BLaER1 treated with 17β-estradiol and CSF1 and Interleukin-3, amounts not matched to agents 10 nM and 100 nM (cell line): ENCODE measurements at regions not wholly inside any gene's neighbourhood (a gene's known extent, or its start where the extent isn't known, plus 50 kb on each side); places are given as distances from the start of the nearest gene placed in this dataset.

Experiments
- H3K27ac ChIP-seq, 11 experiments: shearing (Covaris generic); formaldehyde crosslinking; 2 replicates each; pipeline ENCODE4 v1.8.1; 2022
- H3K27me3 ChIP-seq, 11 experiments: shearing (Covaris generic); formaldehyde crosslinking; 2 replicates each; pipeline ENCODE4 v1.8.1; 2022
- H3K36me3 ChIP-seq, 11 experiments: shearing (Covaris generic); formaldehyde crosslinking; 2 replicates each; pipeline ENCODE4 v1.8.1; 2022
- H3K4me1 ChIP-seq, 10 experiments: shearing (Covaris generic); formaldehyde crosslinking; 2 replicates each; pipeline ENCODE4 v1.8.1; 2022
- H3K4me2 ChIP-seq, 11 experiments: shearing (Covaris generic); formaldehyde crosslinking; 2 replicates each; pipeline ENCODE4 v1.8.1; 2022
- H3K4me3 ChIP-seq, 10 experiments: shearing (Covaris generic); formaldehyde crosslinking; 2 replicates each; pipeline ENCODE4 v1.8.1; 2022
- H3K9ac ChIP-seq, 11 experiments: shearing (Covaris generic); formaldehyde crosslinking; 2 replicates each; pipeline ENCODE4 v1.8.1; 2022
- H3K9me3 ChIP-seq, 11 experiments: shearing (Covaris generic); formaldehyde crosslinking; replicated peaks in 1 of 11; 2 replicates each; pipeline ENCODE4 v1.8.1; 2022
- H4K20me1 ChIP-seq, 11 experiments: shearing (Covaris generic); formaldehyde crosslinking; 2 replicates each; pipeline ENCODE4 v1.8.1; 2022
- Cebpa-rat ChIP-seq, 11 experiments: shearing (Covaris generic); IDR thresholded peaks; 2 replicates each; pipeline ENCODE4 v1.8.1; 2022

DNA sequence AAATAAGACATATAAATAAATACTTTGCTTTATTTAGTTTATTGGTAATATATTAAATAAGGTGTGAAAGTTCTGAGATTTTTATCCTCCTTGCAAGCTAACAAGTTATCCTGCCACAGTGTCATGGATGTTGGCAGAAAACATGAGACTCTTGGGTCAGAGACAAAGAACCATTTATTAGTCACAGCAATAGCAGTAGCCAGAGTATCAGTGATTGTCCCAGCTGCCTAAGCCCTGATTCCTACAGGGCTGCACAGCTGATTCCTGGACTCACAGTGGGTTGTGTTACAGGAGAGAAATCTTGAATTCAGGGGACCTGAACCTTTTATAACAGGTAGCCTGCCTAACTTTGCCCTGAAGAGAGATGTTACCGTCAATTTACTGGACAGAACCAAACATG lies 304.5 kb upstream of the ZNF608 start:
- no peaks in the 10 kb centered on the region for H3K36me3 ChIP-seq
- no peak for TF ChIP-seq Cebpa-rat (IDR thresholded peaks at IDR 0.05)
- H3K4me2 ChIP-seq, result no peak overlapping the region
- H3K4me1 ChIP-seq, result peaks cover 0 to 5% (median 2%) of the 10 kb centered on the region in 10 experiments; a peak in 7 of 20 replicates
- H3K9me3 ChIP-seq, result peaks cover 0 to 11% (median 5%) of the 10 kb centered on the region in 11 experiments; a peak in 6 of 22 replicates
- no peaks in the 10 kb centered on the region for H4K20me1 ChIP-seq
- no peaks in the 10 kb centered on the region for H3K27me3 ChIP-seq
- H3K27ac ChIP-seq, result no peak overlapping the region
- no peak overlapping the region for H3K9ac ChIP-seq
- H3K4me3 ChIP-seq, result no peak overlapping the region

DNA sequence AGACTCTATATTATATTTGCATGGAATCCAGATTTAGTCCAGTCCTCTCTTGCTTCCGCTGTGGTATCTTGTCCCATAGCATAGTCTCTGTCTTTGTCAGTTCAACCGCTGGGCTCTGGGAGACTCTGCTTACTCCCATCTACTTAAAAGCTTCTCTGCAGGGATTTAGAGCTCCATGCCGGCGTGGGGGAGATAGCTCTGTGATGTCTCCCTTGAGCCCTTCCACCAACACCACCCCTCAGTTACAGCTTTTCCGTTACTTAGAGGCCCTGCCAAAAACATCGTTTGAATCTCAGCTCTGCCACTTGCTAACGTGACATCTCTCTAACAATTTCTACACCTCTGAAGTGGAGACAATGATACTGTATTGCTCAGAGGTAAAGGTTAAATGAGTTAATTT lies 306.1 kb upstream of the ZNF608 start:
- H3K9ac ChIP-seq, result no peak overlapping the region
- no peak overlapping the region for H3K4me3 ChIP-seq
- H3K27me3 ChIP-seq, result no peaks in the 10 kb centered on the region
- no peaks in the 10 kb centered on the region for H3K36me3 ChIP-seq
- H3K9me3 ChIP-seq, result peaks cover 0 to 11% (median 5%) of the 10 kb centered on the region in 11 experiments; a peak in 7 of 22 replicates
- TF ChIP-seq Cebpa-rat (IDR thresholded peaks at IDR 0.05), result no peak
- H4K20me1 ChIP-seq, result no peaks in the 10 kb centered on the region
- H3K4me2 ChIP-seq, result no peak overlapping the region
- H3K27ac ChIP-seq, result no peak overlapping the region
- peaks cover 7 to 13% (median 9%) of the 10 kb centered on the region in 10 experiments for H3K4me1 ChIP-seq

DNA sequence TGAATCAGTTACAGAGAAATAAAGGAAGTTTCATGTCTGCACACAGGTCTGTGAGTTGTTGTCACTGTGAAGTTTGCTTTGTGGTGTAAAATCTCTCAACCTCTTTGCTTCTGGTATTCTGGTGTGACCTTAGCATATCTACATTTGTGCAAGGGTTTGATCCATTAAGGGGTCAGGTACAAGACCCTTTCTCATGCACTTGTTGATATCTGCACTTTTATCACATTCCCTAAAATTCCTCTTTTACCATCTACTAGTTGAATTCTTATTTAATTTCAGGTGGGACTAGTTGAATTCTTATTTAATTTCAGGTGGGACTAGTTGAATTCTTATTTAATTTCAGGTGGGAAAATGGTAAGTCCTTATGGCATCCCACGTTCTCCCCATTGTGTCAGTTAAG lies 306.7 kb upstream of the ZNF608 start:
- H3K9me3 ChIP-seq, result peaks cover 0 to 11% (median 5%) of the 10 kb centered on the region in 11 experiments; a peak in 8 of 22 replicates
- peaks cover 7 to 13% (median 9%) of the 10 kb centered on the region in 10 experiments for H3K4me1 ChIP-seq
- H3K36me3 ChIP-seq, result no peaks in the 10 kb centered on the region
- no peaks in the 10 kb centered on the region for H4K20me1 ChIP-seq
- H3K27me3 ChIP-seq, result no peaks in the 10 kb centered on the region
- no peak overlapping the region for H3K4me2 ChIP-seq
- no peak for TF ChIP-seq Cebpa-rat (IDR thresholded peaks at IDR 0.05)
- no peak overlapping the region for H3K4me3 ChIP-seq
- no peak overlapping the region for H3K27ac ChIP-seq
- no peak overlapping the region for H3K9ac ChIP-seq

DNA sequence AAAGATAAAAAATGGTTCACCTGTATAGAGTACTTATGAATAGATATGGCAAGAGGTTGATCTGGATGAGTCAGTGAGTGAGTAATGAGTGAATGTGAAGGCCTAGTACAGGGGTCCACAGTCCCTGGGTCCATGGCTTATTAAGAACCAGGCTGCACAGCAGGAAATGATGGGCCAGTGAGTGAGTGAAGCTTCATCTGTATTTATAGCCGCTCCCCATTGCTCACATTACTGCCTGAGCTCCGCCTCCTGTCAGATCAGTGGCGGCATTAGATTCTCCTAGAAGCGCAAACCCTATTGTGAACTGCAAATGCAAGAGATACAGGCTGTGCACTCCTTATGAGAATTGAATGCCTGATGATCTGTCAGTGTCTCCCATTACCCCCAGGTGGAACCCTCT lies 307.7 kb upstream of the ZNF608 start:
- Histone ChIP-seq H3K9me3 (peaks cover 0 to 11% (median 5%) of the 10 kb centered on the region in 11 experiments; a peak in 8 of 22 replicates), H3K4me3 (no peak overlapping the region), H3K27ac (no peak overlapping the region), H3K9ac (no peak overlapping the region), H3K4me2 (no peak overlapping the region), H3K36me3 (no peaks in the 10 kb centered on the region), H3K27me3 (no peaks in the 10 kb centered on the region), H3K4me1 (peaks cover 7 to 13% (median 9%) of the 10 kb centered on the region in 10 experiments), H4K20me1 (no peaks in the 10 kb centered on the region)
- no peak for TF ChIP-seq Cebpa-rat (IDR thresholded peaks at IDR 0.05)

DNA sequence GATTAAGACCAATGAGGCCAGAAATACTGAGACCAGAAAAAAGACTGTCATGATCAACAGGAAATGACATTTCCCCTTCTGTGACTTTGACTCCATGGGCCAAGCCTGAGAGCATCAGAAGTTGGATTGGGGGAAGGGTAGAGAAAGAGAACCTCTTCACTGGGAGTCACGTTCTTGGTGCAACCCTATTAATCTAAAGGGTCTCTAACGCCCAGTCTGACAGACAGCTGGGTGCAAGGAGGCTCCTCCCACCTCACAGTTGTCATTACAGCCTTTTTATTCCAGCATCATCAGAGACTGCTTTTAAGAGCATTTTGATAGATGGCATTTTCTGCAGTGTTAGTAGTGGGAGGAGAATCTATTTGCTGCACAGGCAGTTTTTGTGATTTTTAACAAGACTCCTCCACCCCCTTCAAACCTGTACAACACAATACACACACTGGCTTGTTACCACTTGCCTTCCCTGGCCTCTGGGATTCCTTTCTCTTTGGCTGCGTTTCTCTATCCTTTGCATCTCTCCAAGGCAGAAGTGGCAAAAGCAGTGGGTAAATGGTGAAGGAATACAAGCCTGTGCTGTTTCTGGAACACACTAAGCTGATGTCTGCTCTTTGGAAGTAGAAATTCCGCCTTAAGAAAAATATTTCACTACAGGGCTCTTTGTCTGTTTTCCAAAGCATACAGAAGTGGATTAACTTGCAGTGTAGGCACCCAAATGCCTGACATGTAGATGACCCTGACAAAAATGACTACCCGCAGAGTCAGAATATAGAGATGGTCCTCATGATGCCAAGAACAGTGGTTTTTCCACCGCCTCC lies 310.4 kb upstream of the ZNF608 start:
- H3K4me2 ChIP-seq, result peak overlapping the region; percentile 27 to 61 (median 54)
- peaks cover 7 to 13% (median 9%) of the 10 kb centered on the region in 10 experiments for H3K4me1 ChIP-seq
- H3K27ac ChIP-seq, result peak overlapping the region in 6 of 11 experiments; percentile 10 to 38 (median 24); a peak in 8 of 22 replicates

DNA sequence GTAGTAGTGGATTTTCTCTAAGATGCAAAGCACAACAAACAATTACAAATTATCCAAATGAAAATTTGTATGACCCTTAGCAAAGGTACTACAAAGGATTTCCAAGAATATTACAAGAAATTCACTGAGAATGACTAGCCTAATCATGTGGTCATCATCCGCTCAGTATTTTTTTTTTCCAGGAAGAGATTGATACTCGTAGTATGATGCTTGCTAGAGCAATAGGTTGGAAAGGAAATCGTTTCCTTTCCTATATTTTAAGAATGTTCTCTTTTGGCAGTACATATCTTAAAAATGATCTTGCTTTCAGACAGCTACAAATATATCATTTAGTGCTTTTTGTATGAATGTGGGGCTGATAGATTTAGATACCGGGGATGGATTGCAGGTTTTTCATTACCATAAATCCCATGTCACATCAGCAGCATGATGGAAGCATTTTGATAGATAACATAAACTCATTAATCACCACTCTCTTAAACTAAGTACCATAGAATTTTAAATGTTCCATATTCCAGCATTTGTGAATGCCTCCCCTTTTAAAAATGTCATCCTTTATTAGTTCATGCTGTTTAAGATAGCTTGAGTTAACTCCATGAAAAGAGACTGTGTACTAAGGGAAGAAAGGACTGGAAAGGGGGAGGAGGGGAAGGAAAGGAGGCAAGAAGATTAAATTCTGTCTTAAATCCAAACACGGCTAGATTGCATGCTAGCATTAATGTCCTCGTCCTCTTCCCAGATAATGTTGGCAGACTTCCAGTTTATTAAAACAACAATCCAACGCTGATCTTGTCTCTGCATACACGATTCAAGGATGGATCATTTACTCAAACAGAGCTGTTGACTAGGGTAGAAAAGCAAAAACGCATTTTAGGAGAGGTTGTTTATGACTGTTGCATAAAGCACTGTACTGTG lies 311.7 kb upstream of the ZNF608 start:
- peaks cover 7 to 13% (median 9%) of the 10 kb centered on the region in 10 experiments for H3K4me1 ChIP-seq

More for the DNA sequence above, 310.4 kb upstream of the ZNF608 start:
- no peak overlapping the region for H3K9ac ChIP-seq
- no peaks in the 10 kb centered on the region for H3K36me3 ChIP-seq
- H3K9me3 ChIP-seq, result peaks cover 0 to 11% (median 5%) of the 10 kb centered on the region in 11 experiments; a peak in 8 of 22 replicates
- TF ChIP-seq Cebpa-rat (IDR thresholded peaks at IDR 0.05), result no peak
- H4K20me1 ChIP-seq, result no peaks in the 10 kb centered on the region
- no peaks in the 10 kb centered on the region for H3K27me3 ChIP-seq
- no peak overlapping the region for H3K4me3 ChIP-seq

DNA sequence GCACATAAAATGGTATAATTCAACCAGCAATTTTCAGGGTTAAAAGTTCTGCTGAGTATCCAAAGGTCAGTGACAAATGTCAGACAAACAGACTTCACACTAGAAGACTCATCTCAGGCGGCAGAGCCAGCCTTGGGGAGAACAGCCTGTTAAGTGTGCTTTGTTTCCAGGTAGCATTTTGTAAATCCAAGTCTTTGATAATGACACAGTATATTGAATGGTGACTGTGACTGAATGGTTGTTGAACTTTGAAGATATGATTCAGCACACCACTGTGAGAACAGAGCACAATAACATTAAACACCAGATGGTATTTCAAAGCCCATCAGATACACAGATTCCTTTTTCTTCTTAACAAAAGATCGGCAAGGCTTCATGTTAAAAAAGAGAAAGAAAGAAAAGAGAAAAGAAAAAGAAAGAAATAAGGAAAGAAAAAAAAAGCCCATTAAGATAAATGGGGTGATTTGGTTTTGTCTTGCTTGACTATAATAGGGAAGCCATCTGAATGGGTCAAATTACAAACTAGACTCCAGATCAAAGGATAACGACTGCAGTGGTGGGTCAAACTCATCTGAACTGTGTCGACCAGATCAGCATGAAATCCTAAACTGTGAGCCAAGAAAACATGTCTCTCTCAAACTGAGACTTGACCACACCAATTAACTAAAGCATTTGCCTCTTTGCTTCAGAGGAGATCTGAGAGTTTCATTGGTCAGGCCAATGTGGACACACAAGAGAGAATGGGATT lies 313.0 kb upstream of the ZNF608 start:
- Histone ChIP-seq H4K20me1 (no peaks in the 10 kb centered on the region), H3K4me3 (no peak overlapping the region), H3K4me1 (peaks cover 7 to 13% (median 9%) of the 10 kb centered on the region in 10 experiments), H3K9ac (no peak overlapping the region), H3K36me3 (no peaks in the 10 kb centered on the region), H3K27ac (no peak overlapping the region), H3K9me3 (peaks cover 0 to 11% (median 3%) of the 10 kb centered on the region in 11 experiments; a peak in 8 of 22 replicates), H3K27me3 (no peaks in the 10 kb centered on the region), H3K4me2 (no peak overlapping the region)
- TF ChIP-seq Cebpa-rat (IDR thresholded peaks at IDR 0.05), result no peak

More for the DNA sequence above, 311.7 kb upstream of the ZNF608 start:
- no peaks in the 10 kb centered on the region for H3K36me3 ChIP-seq
- no peaks in the 10 kb centered on the region for H3K27me3 ChIP-seq
- H3K4me2 ChIP-seq, result no peak overlapping the region
- H3K9me3 ChIP-seq, result peaks cover 0 to 11% (median 5%) of the 10 kb centered on the region in 11 experiments; a peak in 8 of 22 replicates
- H4K20me1 ChIP-seq, result no peaks in the 10 kb centered on the region
- no peak for TF ChIP-seq Cebpa-rat (IDR thresholded peaks at IDR 0.05)
- H3K9ac ChIP-seq, result no peak overlapping the region
- no peak overlapping the region for H3K4me3 ChIP-seq
- H3K27ac ChIP-seq, result no peak overlapping the region

DNA sequence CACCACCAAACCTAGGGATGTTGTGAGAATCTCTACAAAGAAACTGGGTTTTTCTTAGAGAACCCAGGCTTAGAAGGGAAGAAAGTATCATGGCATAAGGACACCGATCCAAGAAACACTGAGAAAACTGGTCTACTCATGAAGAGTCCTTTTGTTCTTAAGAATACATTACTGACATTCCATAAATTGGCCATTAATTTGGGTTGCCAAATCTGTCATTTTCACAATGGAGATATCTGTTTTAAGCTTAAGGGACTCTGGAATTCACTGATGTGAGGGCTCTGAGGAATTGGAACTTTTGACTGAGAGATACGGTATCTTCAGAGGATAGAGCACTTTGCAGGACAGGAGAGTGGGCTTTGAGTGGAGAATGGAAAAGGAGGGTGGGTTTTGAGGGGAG lies 315.3 kb upstream of the ZNF608 start:
- H3K36me3 ChIP-seq, result no peaks in the 10 kb centered on the region
- H3K4me3 ChIP-seq, result no peak overlapping the region
- no peak overlapping the region for H3K27ac ChIP-seq
- peaks cover 0 to 3% (median 0%) of the 10 kb centered on the region in 11 experiments; a peak in 3 of 22 replicates for H3K9me3 ChIP-seq
- no peak overlapping the region for H3K9ac ChIP-seq
- H3K4me1 ChIP-seq, result peaks cover 2 to 22% (median 12%) of the 10 kb centered on the region in 10 experiments
- TF ChIP-seq Cebpa-rat (IDR thresholded peaks at IDR 0.05), result no peak
- no peaks in the 10 kb centered on the region for H3K27me3 ChIP-seq
- no peaks in the 10 kb centered on the region for H4K20me1 ChIP-seq
- no peak overlapping the region for H3K4me2 ChIP-seq
